ENCODE measurements at regions not wholly inside any gene's neighbourhood (a gene's known extent, or its start where the extent isn't known, plus 50 kb on each side); places are given as distances from the start of the nearest gene placed in this dataset.

- no peak for TF ChIP-seq CTCF (IDR thresholded peaks at IDR 0.05; ENCODE audit: borderline replicate concordance, insufficient read depth, low read depth, low read length)
- H3K4me3 ChIP-seq (ENCODE audit: low read depth, low read length) = no peak overlapping the region
Measured at GRCh38 chr13:61831026-61831425, 415.4 kb upstream of the PCDH20 start.

- H3K4me3 ChIP-seq (ENCODE audit: low read depth, low read length) = no peak overlapping the region
- no peak for TF ChIP-seq CTCF (IDR thresholded peaks at IDR 0.05; ENCODE audit: borderline replicate concordance, insufficient read depth, low read depth, low read length)
Measured at GRCh38 chr13:61830475-61830874, 414.8 kb upstream of the PCDH20 start.

- H3K4me3 ChIP-seq (ENCODE audit: low read depth, low read length) = no peak overlapping the region
- TF ChIP-seq CTCF (IDR thresholded peaks at IDR 0.05; ENCODE audit: borderline replicate concordance, insufficient read depth, low read depth, low read length) = no peak
Measured at GRCh38 chr13:61824168-61824567, 408.5 kb upstream of the PCDH20 start.

- H3K4me3 ChIP-seq (ENCODE audit: low read depth, low read length) = no peak overlapping the region
- no peak for TF ChIP-seq CTCF (IDR thresholded peaks at IDR 0.05; ENCODE audit: borderline replicate concordance, insufficient read depth, low read depth, low read length)
Measured at GRCh38 chr13:61812286-61812685, 396.6 kb upstream of the PCDH20 start.

GRCh38 chr13:61810065-61810464, 394.4 kb upstream of the PCDH20 start:
- H3K4me3 ChIP-seq (ENCODE audit: low read depth, low read length) = no peak overlapping the region
- no peak for TF ChIP-seq CTCF (IDR thresholded peaks at IDR 0.05; ENCODE audit: borderline replicate concordance, insufficient read depth, low read depth, low read length)

GRCh38 chr13:61797397-61797796, 381.7 kb upstream of the PCDH20 start:
- TF ChIP-seq CTCF (IDR thresholded peaks at IDR 0.05; ENCODE audit: borderline replicate concordance, insufficient read depth, low read depth, low read length) = no peak
- H3K4me3 ChIP-seq (ENCODE audit: low read depth, low read length) = no peak overlapping the region

- no peak for TF ChIP-seq CTCF (IDR thresholded peaks at IDR 0.05; ENCODE audit: borderline replicate concordance, insufficient read depth, low read depth, low read length)
- H3K4me3 ChIP-seq (ENCODE audit: low read depth, low read length) = no peak overlapping the region
Measured at GRCh38 chr13:61795580-61795979, 379.9 kb upstream of the PCDH20 start.
